Mesendoderm (in vitro differentiated cells): ENCODE measurements at regions not wholly inside any gene's neighbourhood (a gene's known extent, or its start where the extent isn't known, plus 50 kb on each side); places are given as distances from the start of the nearest gene placed in this dataset.

Experiments
- DNase-seq: peaks from one replicate; pipeline ENCODE4 v3.0.0; 2013
- H2AK5ac ChIP-seq: 2 replicates; pipeline ENCODE4 v1.6.1; 2013; ENCODE audit warnings: low read length, inconsistent platforms
- H2BK120ac ChIP-seq: 2 replicates; pipeline ENCODE4 v1.6.1; 2013; ENCODE audit warnings: low read depth, mild to moderate bottlenecking, low read length, moderate library complexity, mixed read lengths
- H2BK15ac ChIP-seq: replicated peaks from 2 replicates; pipeline ENCODE4 v1.6.1; 2013; ENCODE audit warnings: low read depth, mild to moderate bottlenecking, moderate library complexity
- H2BK5ac ChIP-seq: 2 replicates; pipeline ENCODE4 v1.6.1; 2013; ENCODE audit warnings: low read length, inconsistent platforms
- H3K18ac ChIP-seq: 2 replicates; pipeline ENCODE4 v1.6.1; 2013; ENCODE audit warnings: mild to moderate bottlenecking, low read length, mixed read lengths
- H3K23ac ChIP-seq: one replicate; pipeline ENCODE4 v1.6.1; 2013; ENCODE audit warnings: low read length
- H3K27ac ChIP-seq: 2 replicates; pipeline ENCODE4 v1.5.1; 2013; ENCODE audit warnings: low read depth, mild to moderate bottlenecking, inconsistent platforms, low read length, moderate library complexity
- H3K27me3 ChIP-seq: 2 replicates; pipeline ENCODE4 v1.6.1; 2013; ENCODE audit warnings: low read length, control low read depth, mild to moderate bottlenecking, inconsistent platforms; ENCODE audit not compliant: insufficient read depth, poor library complexity
- H3K36me3 ChIP-seq: 2 replicates; pipeline ENCODE4 v1.6.1; 2013; ENCODE audit warnings: low read length, inconsistent platforms; ENCODE audit not compliant: control insufficient read depth, insufficient read depth
- H3K4ac ChIP-seq: one replicate; pipeline ENCODE4 v1.6.1; 2013; ENCODE audit warnings: low read depth, mild to moderate bottlenecking, low read length, moderate library complexity
- H3K4me1 ChIP-seq: 2 replicates; pipeline ENCODE4 v1.6.1; 2013; ENCODE audit warnings: low read depth, low read length, inconsistent platforms; ENCODE audit not compliant: control insufficient read depth
- H3K4me2 ChIP-seq: 2 replicates; pipeline ENCODE4 v1.6.1; 2013; ENCODE audit warnings: low read length
- H3K4me3 ChIP-seq: 2 replicates; pipeline ENCODE4 v1.5.1; 2013; ENCODE audit warnings: mild to moderate bottlenecking, low read length
- H3K56ac ChIP-seq: one replicate; pipeline ENCODE4 v1.6.1; 2013; ENCODE audit warnings: low read length
- H3K79me1 ChIP-seq: 2 replicates; pipeline ENCODE4 v1.6.1; 2013; ENCODE audit warnings: low read length, inconsistent platforms
- H3K79me2 ChIP-seq: 2 replicates; pipeline ENCODE4 v1.6.1; 2013; ENCODE audit warnings: mild to moderate bottlenecking, low read length; ENCODE audit not compliant: control insufficient read depth, insufficient read depth
- H3K9ac ChIP-seq: 2 replicates; pipeline ENCODE4 v1.6.1; 2013; ENCODE audit warnings: low read length, inconsistent platforms
- H4K5ac ChIP-seq: one replicate; pipeline ENCODE4 v1.6.1; 2013; ENCODE audit warnings: low read length
- H4K8ac ChIP-seq: one replicate; pipeline ENCODE4 v1.6.1; 2013; ENCODE audit warnings: low read depth, mild to moderate bottlenecking, control low read depth, low read length, moderate library complexity
- WGBS: extraction: QIAGEN DNeasy Blood & Tissue Kit; methylation state at CpG from one replicate; pipeline ENCODE4 v1.1.7; 2013; ENCODE audit warnings: low lambda C conversion rate, missing lambda C conversion rate; ENCODE audit not compliant: insufficient coverage; ENCODE audit errors: extremely low coverage; 5-methylcytosine and 5-hydroxymethylcytosine counted together

- Histone ChIP-seq H2BK15ac (no peak overlapping the region), H3K4me3 (no peak overlapping the region), H2BK120ac (no peak overlapping the region), H3K36me3 (no peaks in the 10 kb centered on the region), H2AK5ac (no peak overlapping the region), H3K4me2 (no peak overlapping the region), H4K5ac (no peak overlapping the region), H3K79me2 (no peaks in the 10 kb centered on the region), H4K8ac (no peak overlapping the region), H3K27me3 (no peaks in the 10 kb centered on the region), H3K79me1 (no peaks in the 10 kb centered on the region), H3K18ac (no peak overlapping the region), H3K4me1 (no peaks in the 10 kb centered on the region), H3K4ac (no peak overlapping the region), H2BK5ac (no peak overlapping the region), H3K27ac (no peak overlapping the region), H3K23ac (no peak overlapping the region), H3K9ac (no peak overlapping the region), H3K56ac (no peak overlapping the region)
- no peak for DNase-seq
- no CpG with 5 or more reads among the region's 3 CpGs for WGBS
Observed at GRCh38 chr21:29413683-29414082, 115.0 kb downstream of the BACH1 start.

GRCh38 chr21:29416268-29416667 lies 117.5 kb downstream of the BACH1 start:
- no peaks in the 10 kb centered on the region for H3K79me2 ChIP-seq
- H3K18ac ChIP-seq = no peak overlapping the region
- no peaks in the 10 kb centered on the region for H3K36me3 ChIP-seq
- no CpG with 5 or more reads among the region's 4 CpGs for WGBS
- H3K9ac ChIP-seq = no peak overlapping the region
- H2BK120ac ChIP-seq = no peak overlapping the region
- H3K4me3 ChIP-seq = no peak overlapping the region
- no peak overlapping the region for H2BK15ac ChIP-seq
- H3K23ac ChIP-seq = no peak overlapping the region
- no peak overlapping the region for H3K4ac ChIP-seq
- H2BK5ac ChIP-seq = no peak overlapping the region
- H3K27ac ChIP-seq = no peak overlapping the region
- no peaks in the 10 kb centered on the region for H3K4me1 ChIP-seq
- H4K8ac ChIP-seq = no peak overlapping the region
- H3K27me3 ChIP-seq = no peaks in the 10 kb centered on the region
- no peak overlapping the region for H2AK5ac ChIP-seq
- no peak overlapping the region for H3K56ac ChIP-seq
- no peak for DNase-seq
- no peak overlapping the region for H3K4me2 ChIP-seq
- H3K79me1 ChIP-seq = no peaks in the 10 kb centered on the region
- no peak overlapping the region for H4K5ac ChIP-seq

GRCh38 chr21:29418813-29419212 lies 120.1 kb downstream of the BACH1 start:
- Histone ChIP-seq H3K4me1 (no peaks in the 10 kb centered on the region), H4K5ac (no peak overlapping the region), H3K9ac (no peak overlapping the region), H2BK15ac (no peak overlapping the region), H2BK5ac (no peak overlapping the region), H3K79me1 (no peaks in the 10 kb centered on the region), H3K27me3 (no peaks in the 10 kb centered on the region), H2AK5ac (no peak overlapping the region), H3K36me3 (no peaks in the 10 kb centered on the region), H3K79me2 (no peaks in the 10 kb centered on the region), H3K18ac (no peak overlapping the region), H2BK120ac (no peak overlapping the region), H3K4me2 (no peak overlapping the region), H3K4ac (no peak overlapping the region), H3K23ac (no peak overlapping the region), H3K56ac (no peak overlapping the region), H3K4me3 (no peak overlapping the region), H4K8ac (no peak overlapping the region), H3K27ac (no peak overlapping the region)
- WGBS = no CpG with 5 or more reads among the region's 2 CpGs
- DNase-seq = no peak

- no peak overlapping the region for H3K4me3 ChIP-seq
- no peak overlapping the region for H2BK120ac ChIP-seq
- H3K4me2 ChIP-seq = no peak overlapping the region
- H3K4ac ChIP-seq = no peak overlapping the region
- WGBS = no CpG with 5 or more reads among the region's 1 CpG
- H3K27me3 ChIP-seq = no peaks in the 10 kb centered on the region
- no peak for DNase-seq
- no peaks in the 10 kb centered on the region for H3K79me2 ChIP-seq
- H3K9ac ChIP-seq = no peak overlapping the region
- no peaks in the 10 kb centered on the region for H3K36me3 ChIP-seq
- no peak overlapping the region for H2BK5ac ChIP-seq
- no peak overlapping the region for H3K23ac ChIP-seq
- no peak overlapping the region for H4K5ac ChIP-seq
- no peak overlapping the region for H3K27ac ChIP-seq
- no peak overlapping the region for H4K8ac ChIP-seq
- no peaks in the 10 kb centered on the region for H3K4me1 ChIP-seq
- H3K18ac ChIP-seq = no peak overlapping the region
- no peak overlapping the region for H3K56ac ChIP-seq
- H3K79me1 ChIP-seq = no peaks in the 10 kb centered on the region
- H2AK5ac ChIP-seq = no peak overlapping the region
- no peak overlapping the region for H2BK15ac ChIP-seq
Observed at GRCh38 chr21:29419422-29419821, 120.7 kb downstream of the BACH1 start.

- no CpG with 5 or more reads among the region's 2 CpGs for WGBS
- Histone ChIP-seq H3K27ac (no peak overlapping the region), H2BK5ac (no peak overlapping the region), H3K27me3 (no peaks in the 10 kb centered on the region), H3K4ac (no peak overlapping the region), H3K79me1 (no peaks in the 10 kb centered on the region), H3K4me3 (no peak overlapping the region), H2BK15ac (no peak overlapping the region), H4K8ac (no peak overlapping the region), H3K36me3 (no peaks in the 10 kb centered on the region), H3K9ac (no peak overlapping the region), H2BK120ac (no peak overlapping the region), H3K56ac (no peak overlapping the region), H3K18ac (no peak overlapping the region), H3K4me1 (no peaks in the 10 kb centered on the region), H4K5ac (no peak overlapping the region), H3K79me2 (no peaks in the 10 kb centered on the region), H3K23ac (no peak overlapping the region), H2AK5ac (no peak overlapping the region), H3K4me2 (no peak overlapping the region)
- no peak for DNase-seq
Observed at GRCh38 chr21:29423099-29423870, 124.6 kb downstream of the BACH1 start.

- no peak overlapping the region for H3K18ac ChIP-seq
- H3K56ac ChIP-seq = no peak overlapping the region
- H2AK5ac ChIP-seq = no peak overlapping the region
- H3K79me1 ChIP-seq = no peaks in the 10 kb centered on the region
- no peak overlapping the region for H3K23ac ChIP-seq
- H4K8ac ChIP-seq = no peak overlapping the region
- H3K4me2 ChIP-seq = no peak overlapping the region
- no peak overlapping the region for H3K27ac ChIP-seq
- H3K9ac ChIP-seq = no peak overlapping the region
- H3K4me3 ChIP-seq = no peak overlapping the region
- no peak for DNase-seq
- no CpG with 5 or more reads among the region's 2 CpGs for WGBS
- H2BK5ac ChIP-seq = no peak overlapping the region
- no peak overlapping the region for H3K4ac ChIP-seq
- no peak overlapping the region for H2BK15ac ChIP-seq
- no peaks in the 10 kb centered on the region for H3K79me2 ChIP-seq
- no peak overlapping the region for H4K5ac ChIP-seq
- no peaks in the 10 kb centered on the region for H3K4me1 ChIP-seq
- no peak overlapping the region for H2BK120ac ChIP-seq
- no peaks in the 10 kb centered on the region for H3K36me3 ChIP-seq
- no peaks in the 10 kb centered on the region for H3K27me3 ChIP-seq
Observed at GRCh38 chr21:29424728-29425127, 126.0 kb downstream of the BACH1 start.
